22Rv1 (cell line): ENCODE measurements at regions not wholly inside any gene's neighbourhood (a gene's known extent, or its start where the extent isn't known, plus 50 kb on each side); places are given as distances from the start of the nearest gene placed in this dataset.

ENCODE experiments used
- CTCF ChIP-seq: fragments of 450-650 bp; IDR thresholded peaks from 2 replicates; pipeline ENCODE4 v1.5.1; 2017; ENCODE audit warnings: mild to moderate bottlenecking
- ZFX ChIP-seq: fragments of 450-650 bp; IDR thresholded peaks from 2 replicates; pipeline ENCODE4 v1.6.1; 2017; ENCODE audit warnings: antibody characterized with exemption, borderline replicate concordance

- no peak for TF ChIP-seq CTCF
- TF ChIP-seq ZFX = no peak
Observed at GRCh38 chr2:120596990-120597594, 138.6 kb upstream of the GLI2 start.
